Progenitor cell of endocrine pancreas (in vitro differentiated cells): ENCODE measurements at regions not wholly inside any gene's neighbourhood (a gene's known extent, or its start where the extent isn't known, plus 50 kb on each side); places are given as distances from the start of the nearest gene placed in this dataset.

Source experiments
- DNase-seq: peaks from one replicate; pipeline ENCODE4 v3.0.0; 2021; ENCODE audit warnings: low spot score; ENCODE audit not compliant: unreplicated experiment
- H3K27ac Mint-ChIP-seq: 2 replicates; pipeline ENCODE4 v1.8.0; 2021; ENCODE audit warnings: mild to moderate bottlenecking, moderate library complexity, mixed read lengths
- H3K27me3 Mint-ChIP-seq: 2 replicates; pipeline ENCODE4 v1.8.0; 2021; ENCODE audit warnings: mixed read lengths
- H3K36me3 Mint-ChIP-seq: 2 replicates; pipeline ENCODE4 v1.8.0; 2022; ENCODE audit warnings: mixed read lengths; ENCODE audit not compliant: insufficient read depth
- H3K4me1 Mint-ChIP-seq: 2 replicates; pipeline ENCODE4 v1.8.0; 2021; ENCODE audit warnings: low read depth, mixed read lengths
- H3K4me3 Mint-ChIP-seq: 2 replicates; pipeline ENCODE4 v1.8.0; 2021; ENCODE audit warnings: low read depth, mild to moderate bottlenecking, moderate library complexity, mixed read lengths
- H3K9me3 Mint-ChIP-seq: 2 replicates; pipeline ENCODE4 v1.8.0; 2021; ENCODE audit warnings: low read depth, mixed read lengths
- TF ChIP-seq, protein P1 (sequence below): fragments of 200-600 bp; sonication (generic); IDR thresholded peaks from one replicate; pipeline ENCODE4 v1.5.0; 2021; ENCODE audit warnings: antibody characterized with exemption, mild to moderate bottlenecking; ENCODE audit not compliant: unreplicated experiment

DNA sequence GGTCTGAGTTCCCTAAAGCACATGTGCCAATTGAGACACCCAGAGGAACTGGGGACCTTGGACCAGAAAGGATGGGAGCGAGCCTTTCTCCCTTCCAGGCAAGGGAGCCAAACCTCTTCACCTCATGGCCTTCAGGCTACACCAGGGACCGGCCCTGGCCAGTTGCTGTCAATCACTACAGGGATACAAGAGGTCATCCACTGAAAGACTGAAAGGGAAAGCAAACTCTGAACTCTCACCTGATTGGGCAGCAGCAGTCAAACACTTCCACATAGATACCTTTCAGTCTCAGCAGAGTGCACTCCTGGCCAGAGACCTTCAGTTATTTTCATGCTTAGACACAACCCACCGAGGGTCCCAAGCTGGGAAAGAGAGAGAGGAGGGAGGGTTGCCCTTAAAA lies 1956.0 kb upstream of the LRRTM1 start:
- Mint-ChIP-seq H3K27ac (peak overlapping the region; percentile 25), H3K4me1 (peaks cover 28% of the 10 kb centered on the region), H3K9me3 (peaks cover 3% of the 10 kb centered on the region), H3K4me3 (no peak overlapping the region), H3K27me3 (no peaks in the 10 kb centered on the region), H3K36me3 (no peaks in the 10 kb centered on the region)
- no peak for DNase-seq
- TF ChIP-seq, protein P1, sequence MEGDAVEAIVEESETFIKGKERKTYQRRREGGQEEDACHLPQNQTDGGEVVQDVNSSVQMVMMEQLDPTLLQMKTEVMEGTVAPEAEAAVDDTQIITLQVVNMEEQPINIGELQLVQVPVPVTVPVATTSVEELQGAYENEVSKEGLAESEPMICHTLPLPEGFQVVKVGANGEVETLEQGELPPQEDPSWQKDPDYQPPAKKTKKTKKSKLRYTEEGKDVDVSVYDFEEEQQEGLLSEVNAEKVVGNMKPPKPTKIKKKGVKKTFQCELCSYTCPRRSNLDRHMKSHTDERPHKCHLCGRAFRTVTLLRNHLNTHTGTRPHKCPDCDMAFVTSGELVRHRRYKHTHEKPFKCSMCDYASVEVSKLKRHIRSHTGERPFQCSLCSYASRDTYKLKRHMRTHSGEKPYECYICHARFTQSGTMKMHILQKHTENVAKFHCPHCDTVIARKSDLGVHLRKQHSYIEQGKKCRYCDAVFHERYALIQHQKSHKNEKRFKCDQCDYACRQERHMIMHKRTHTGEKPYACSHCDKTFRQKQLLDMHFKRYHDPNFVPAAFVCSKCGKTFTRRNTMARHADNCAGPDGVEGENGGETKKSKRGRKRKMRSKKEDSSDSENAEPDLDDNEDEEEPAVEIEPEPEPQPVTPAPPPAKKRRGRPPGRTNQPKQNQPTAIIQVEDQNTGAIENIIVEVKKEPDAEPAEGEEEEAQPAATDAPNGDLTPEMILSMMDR = no peak

DNA sequence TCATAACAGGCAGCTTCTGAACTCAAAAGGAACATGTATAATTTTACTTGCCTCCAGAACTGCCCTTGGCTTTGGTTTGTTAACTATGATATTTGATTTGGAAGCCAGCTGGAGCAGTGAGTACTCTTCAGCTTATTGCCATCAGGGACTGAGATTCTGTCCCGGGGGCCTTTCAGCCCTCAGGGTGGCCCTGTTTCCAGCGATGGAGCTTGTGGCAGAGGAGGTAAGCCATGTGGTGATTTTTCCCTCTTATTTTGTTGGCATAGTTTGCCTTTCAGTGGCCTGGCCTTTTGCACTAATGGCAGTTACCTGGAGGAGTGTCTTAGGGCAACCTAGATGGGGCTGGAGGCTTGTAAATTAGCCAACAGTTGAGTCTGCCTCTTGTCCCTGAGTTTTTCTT lies 1955.0 kb upstream of the LRRTM1 start:
- no peak overlapping the region for H3K27ac Mint-ChIP-seq
- H3K4me3 Mint-ChIP-seq = no peak overlapping the region
- no peaks in the 10 kb centered on the region for H3K27me3 Mint-ChIP-seq
- no peak for DNase-seq
- peaks cover 24% of the 10 kb centered on the region for H3K4me1 Mint-ChIP-seq
- TF ChIP-seq, protein P1 = no peak
- H3K36me3 Mint-ChIP-seq = no peaks in the 10 kb centered on the region
- peaks cover 4% of the 10 kb centered on the region for H3K9me3 Mint-ChIP-seq

- Mint-ChIP-seq H3K4me1 (peaks cover 21% of the 10 kb centered on the region), H3K27me3 (no peaks in the 10 kb centered on the region), H3K36me3 (no peaks in the 10 kb centered on the region), H3K4me3 (no peak overlapping the region), H3K9me3 (peaks cover 14% of the 10 kb centered on the region), H3K27ac (no peak overlapping the region)
- TF ChIP-seq, protein P1 = no peak
- DNase-seq = no peak
Observed at GRCh38 chr2:82257796-82258555, 1953.4 kb upstream of the LRRTM1 start.

DNA sequence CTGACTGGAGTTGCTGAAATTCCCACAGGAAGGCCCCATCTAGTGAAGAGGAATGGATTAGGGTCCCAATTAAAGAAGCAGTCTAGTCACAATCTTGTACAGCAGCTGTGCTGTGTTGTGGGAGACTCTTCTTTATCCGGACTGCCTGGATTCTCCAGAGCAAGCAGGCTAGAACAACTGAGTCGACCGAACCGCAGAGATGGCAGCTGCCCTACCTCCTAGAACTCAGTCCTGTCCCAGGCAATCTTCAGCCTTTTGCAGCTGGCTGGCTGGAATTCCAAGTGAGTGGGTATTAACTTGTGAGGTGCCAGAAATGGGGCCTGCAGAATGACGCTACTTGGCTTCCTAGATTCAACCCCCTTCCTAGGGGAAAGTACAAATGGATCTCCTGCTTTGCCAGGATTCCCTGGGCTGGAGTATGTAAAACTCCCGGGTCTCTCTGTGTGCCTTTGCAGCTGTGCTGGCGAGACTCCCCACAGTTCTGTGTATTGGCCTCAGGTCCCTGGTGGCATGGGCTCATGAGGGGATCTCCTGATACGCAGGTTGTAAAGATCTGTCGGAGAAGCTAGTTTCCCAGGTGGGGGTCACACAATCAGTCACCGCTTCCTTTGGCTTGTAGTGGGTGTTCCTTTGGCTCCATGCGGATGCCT lies 1952.6 kb upstream of the LRRTM1 start:
- H3K4me3 Mint-ChIP-seq = no peak overlapping the region
- no peak for DNase-seq
- H3K36me3 Mint-ChIP-seq = no peaks in the 10 kb centered on the region
- H3K9me3 Mint-ChIP-seq = peaks cover 21% of the 10 kb centered on the region
- H3K27me3 Mint-ChIP-seq = no peaks in the 10 kb centered on the region
- H3K4me1 Mint-ChIP-seq = peaks cover 19% of the 10 kb centered on the region
- no peak overlapping the region for H3K27ac Mint-ChIP-seq
- TF ChIP-seq, protein P1 = no peak

DNA sequence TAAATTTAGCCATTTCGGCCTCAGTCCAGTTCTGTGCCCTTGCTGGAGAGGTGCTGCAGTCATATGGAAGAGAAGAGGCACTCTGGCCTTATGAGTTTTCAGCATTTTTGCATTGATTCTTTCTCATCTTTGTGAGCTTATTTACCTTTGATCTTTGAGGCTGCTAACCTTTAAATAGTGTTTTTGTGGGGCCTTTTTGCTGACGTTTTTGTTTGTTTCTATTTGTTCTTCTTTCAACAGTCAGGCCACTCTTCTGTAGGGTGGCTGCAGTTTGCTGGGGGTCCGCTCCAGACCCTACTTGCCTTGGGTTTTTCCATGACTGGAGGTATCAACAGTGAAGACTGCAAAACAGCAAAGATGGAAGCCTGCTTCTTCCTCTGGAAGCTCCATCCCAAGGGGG lies 1951.7 kb upstream of the LRRTM1 start:
- TF ChIP-seq, protein P1 = no peak
- Mint-ChIP-seq H3K9me3 (peaks cover 26% of the 10 kb centered on the region), H3K36me3 (no peaks in the 10 kb centered on the region), H3K27me3 (no peaks in the 10 kb centered on the region), H3K4me3 (no peak overlapping the region), H3K4me1 (peaks cover 13% of the 10 kb centered on the region), H3K27ac (no peak overlapping the region)
- no peak for DNase-seq
